ENCODE measurements at regions not wholly inside any gene's neighbourhood (a gene's known extent, or its start where the extent isn't known, plus 50 kb on each side); places are given as distances from the start of the nearest gene placed in this dataset.

DNA sequence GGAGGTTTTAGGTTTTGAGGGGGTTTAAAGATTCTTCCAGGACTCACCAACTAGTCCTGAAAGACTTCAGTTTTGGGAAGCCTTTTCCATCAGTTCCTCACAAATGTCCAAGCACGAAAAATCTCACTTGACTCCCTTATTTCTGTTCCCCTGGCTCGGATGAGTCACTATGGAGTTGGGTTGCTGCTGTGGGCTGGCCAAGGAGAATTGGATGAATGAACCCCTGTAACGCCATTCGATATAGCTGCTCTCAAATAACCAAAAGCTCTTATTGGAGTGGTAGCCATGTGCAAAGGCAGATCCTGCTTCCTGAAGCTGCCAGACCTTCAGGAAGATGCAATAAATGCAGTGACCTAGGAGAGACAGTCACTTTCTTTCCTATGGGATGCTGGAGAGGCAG is 417.0 kb downstream of the ZNF521 start (continued):
- TF ChIP-seq SMAD3 (CRISPR knock-in tag; IDR thresholded peaks at IDR 0.05; ENCODE audit: borderline replicate concordance) (no peak), MYBL2 (CRISPR knock-in tag; IDR thresholded peaks at IDR 0.05) (no peak), SOX15 (CRISPR knock-in tag; IDR thresholded peaks at IDR 0.05) (no peak), STAT6 (CRISPR knock-in tag; conservative IDR thresholded peaks at IDR 0.05; ENCODE audit: low read depth) (no peak), ETV6 (CRISPR knock-in tag; IDR thresholded peaks at IDR 0.05) (no peak), TP53 (CRISPR knock-in tag; IDR thresholded peaks at IDR 0.05) (no peak), JAZF1 (CRISPR knock-in tag; IDR thresholded peaks at IDR 0.05) (no peak)
- TF ChIP-seq, protein P1, sequence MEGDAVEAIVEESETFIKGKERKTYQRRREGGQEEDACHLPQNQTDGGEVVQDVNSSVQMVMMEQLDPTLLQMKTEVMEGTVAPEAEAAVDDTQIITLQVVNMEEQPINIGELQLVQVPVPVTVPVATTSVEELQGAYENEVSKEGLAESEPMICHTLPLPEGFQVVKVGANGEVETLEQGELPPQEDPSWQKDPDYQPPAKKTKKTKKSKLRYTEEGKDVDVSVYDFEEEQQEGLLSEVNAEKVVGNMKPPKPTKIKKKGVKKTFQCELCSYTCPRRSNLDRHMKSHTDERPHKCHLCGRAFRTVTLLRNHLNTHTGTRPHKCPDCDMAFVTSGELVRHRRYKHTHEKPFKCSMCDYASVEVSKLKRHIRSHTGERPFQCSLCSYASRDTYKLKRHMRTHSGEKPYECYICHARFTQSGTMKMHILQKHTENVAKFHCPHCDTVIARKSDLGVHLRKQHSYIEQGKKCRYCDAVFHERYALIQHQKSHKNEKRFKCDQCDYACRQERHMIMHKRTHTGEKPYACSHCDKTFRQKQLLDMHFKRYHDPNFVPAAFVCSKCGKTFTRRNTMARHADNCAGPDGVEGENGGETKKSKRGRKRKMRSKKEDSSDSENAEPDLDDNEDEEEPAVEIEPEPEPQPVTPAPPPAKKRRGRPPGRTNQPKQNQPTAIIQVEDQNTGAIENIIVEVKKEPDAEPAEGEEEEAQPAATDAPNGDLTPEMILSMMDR (IDR thresholded peaks at IDR 0.05): no peak

DNA sequence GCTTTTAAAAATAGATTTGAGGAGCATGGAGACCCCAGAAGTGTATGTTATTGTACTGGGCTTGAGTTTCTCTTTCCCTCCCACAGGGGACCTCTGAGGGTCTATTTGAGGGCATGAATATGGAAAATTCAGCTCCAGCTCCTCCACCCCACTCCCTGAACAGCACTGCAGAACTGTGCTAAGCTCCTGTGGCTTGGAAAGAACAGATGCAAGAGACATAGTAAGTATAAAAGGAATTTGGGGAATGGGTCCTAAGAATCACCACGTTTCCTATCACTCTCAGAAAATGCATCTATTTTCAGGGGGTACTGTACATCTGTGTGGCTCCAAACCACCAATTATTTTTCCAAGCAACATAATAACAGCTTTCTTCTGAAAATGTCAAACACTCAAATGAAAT is 416.1 kb downstream of the ZNF521 start:
- Mint-ChIP-seq H3K4me1 (peaks cover 18% of the 10 kb centered on the region), H3K27me3 (ENCODE audit: low read depth) (no peaks in the 10 kb centered on the region), H3K36me3 (no peaks in the 10 kb centered on the region), H3K9me3 (no peaks in the 10 kb centered on the region), H3K4me3 (no peak overlapping the region), H3K27ac (no peak overlapping the region)
- ATAC-seq (no peak), DNase-seq (ENCODE audit: low spot score) (no peak)
- POLR2A ChIA-PET: no interaction called here
- CTCF ChIA-PET: no interaction called here
- TF ChIP-seq ZNF396 (CRISPR knock-in tag; IDR thresholded peaks at IDR 0.05; ENCODE audit: borderline replicate concordance) (no peak), ZNF317 (CRISPR knock-in tag; IDR thresholded peaks at IDR 0.05; ENCODE audit: borderline replicate concordance, low read depth) (no peak), ZNF138 (CRISPR knock-in tag; conservative IDR thresholded peaks at IDR 0.05) (no peak), TEAD1 (CRISPR knock-in tag; IDR thresholded peaks at IDR 0.05) (no peak), RELA (CRISPR knock-in tag; IDR thresholded peaks at IDR 0.05; ENCODE audit: borderline replicate concordance) (no peak), JUN (CRISPR knock-in tag; IDR thresholded peaks at IDR 0.05) (no peak), E2F1 (CRISPR knock-in tag; IDR thresholded peaks at IDR 0.05) (no peak), NFATC4 (CRISPR knock-in tag; IDR thresholded peaks at IDR 0.05) (no peak), SOX15 (CRISPR knock-in tag; IDR thresholded peaks at IDR 0.05) (no peak), ZNF512 (CRISPR knock-in tag; IDR thresholded peaks at IDR 0.05; ENCODE audit: borderline replicate concordance) (no peak), RORB (CRISPR knock-in tag; IDR thresholded peaks at IDR 0.05) (no peak), FOXK1 (CRISPR knock-in tag; IDR thresholded peaks at IDR 0.05) (no peak), ZNF219 (CRISPR knock-in tag; IDR thresholded peaks at IDR 0.05; ENCODE audit: borderline replicate concordance) (no peak), GABPB1 (CRISPR knock-in tag; IDR thresholded peaks at IDR 0.05) (no peak)
- TF ChIP-seq, protein P2, sequence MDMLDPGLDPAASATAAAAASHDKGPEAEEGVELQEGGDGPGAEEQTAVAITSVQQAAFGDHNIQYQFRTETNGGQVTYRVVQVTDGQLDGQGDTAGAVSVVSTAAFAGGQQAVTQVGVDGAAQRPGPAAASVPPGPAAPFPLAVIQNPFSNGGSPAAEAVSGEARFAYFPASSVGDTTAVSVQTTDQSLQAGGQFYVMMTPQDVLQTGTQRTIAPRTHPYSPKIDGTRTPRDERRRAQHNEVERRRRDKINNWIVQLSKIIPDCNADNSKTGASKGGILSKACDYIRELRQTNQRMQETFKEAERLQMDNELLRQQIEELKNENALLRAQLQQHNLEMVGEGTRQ (CRISPR knock-in tag; IDR thresholded peaks at IDR 0.05): no peak
- TF ChIP-seq, protein P3, sequence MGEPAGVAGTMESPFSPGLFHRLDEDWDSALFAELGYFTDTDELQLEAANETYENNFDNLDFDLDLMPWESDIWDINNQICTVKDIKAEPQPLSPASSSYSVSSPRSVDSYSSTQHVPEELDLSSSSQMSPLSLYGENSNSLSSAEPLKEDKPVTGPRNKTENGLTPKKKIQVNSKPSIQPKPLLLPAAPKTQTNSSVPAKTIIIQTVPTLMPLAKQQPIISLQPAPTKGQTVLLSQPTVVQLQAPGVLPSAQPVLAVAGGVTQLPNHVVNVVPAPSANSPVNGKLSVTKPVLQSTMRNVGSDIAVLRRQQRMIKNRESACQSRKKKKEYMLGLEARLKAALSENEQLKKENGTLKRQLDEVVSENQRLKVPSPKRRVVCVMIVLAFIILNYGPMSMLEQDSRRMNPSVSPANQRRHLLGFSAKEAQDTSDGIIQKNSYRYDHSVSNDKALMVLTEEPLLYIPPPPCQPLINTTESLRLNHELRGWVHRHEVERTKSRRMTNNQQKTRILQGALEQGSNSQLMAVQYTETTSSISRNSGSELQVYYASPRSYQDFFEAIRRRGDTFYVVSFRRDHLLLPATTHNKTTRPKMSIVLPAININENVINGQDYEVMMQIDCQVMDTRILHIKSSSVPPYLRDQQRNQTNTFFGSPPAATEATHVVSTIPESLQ (CRISPR knock-in tag; IDR thresholded peaks at IDR 0.05): no peak
- TF ChIP-seq, protein P4, sequence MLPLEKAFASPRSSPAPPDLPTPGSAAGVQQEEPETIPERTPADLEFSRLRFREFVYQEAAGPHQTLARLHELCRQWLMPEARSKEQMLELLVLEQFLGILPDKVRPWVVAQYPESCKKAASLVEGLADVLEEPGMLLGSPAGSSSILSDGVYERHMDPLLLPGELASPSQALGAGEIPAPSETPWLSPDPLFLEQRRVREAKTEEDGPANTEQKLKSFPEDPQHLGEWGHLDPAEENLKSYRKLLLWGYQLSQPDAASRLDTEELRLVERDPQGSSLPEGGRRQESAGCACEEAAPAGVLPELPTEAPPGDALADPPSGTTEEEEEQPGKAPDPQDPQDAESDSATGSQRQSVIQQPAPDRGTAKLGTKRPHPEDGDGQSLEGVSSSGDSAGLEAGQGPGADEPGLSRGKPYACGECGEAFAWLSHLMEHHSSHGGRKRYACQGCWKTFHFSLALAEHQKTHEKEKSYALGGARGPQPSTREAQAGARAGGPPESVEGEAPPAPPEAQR (CRISPR knock-in tag; IDR thresholded peaks at IDR 0.05): no peak
- TF ChIP-seq, protein P5, sequence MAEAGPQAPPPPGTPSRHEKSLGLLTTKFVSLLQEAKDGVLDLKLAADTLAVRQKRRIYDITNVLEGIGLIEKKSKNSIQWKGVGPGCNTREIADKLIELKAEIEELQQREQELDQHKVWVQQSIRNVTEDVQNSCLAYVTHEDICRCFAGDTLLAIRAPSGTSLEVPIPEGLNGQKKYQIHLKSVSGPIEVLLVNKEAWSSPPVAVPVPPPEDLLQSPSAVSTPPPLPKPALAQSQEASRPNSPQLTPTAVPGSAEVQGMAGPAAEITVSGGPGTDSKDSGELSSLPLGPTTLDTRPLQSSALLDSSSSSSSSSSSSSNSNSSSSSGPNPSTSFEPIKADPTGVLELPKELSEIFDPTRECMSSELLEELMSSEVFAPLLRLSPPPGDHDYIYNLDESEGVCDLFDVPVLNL (CRISPR knock-in tag; IDR thresholded peaks at IDR 0.05; ENCODE audit: borderline replicate concordance, low read depth): no peak

Data from WTC11 (cell line).